Activated T-helper 1 cell treated with Interleukin-2 at 50 U/mL for 16 hours (primary cell): ENCODE measurements at regions not wholly inside any gene's neighbourhood (a gene's known extent, or its start where the extent isn't known, plus 50 kb on each side); places are given as distances from the start of the nearest gene placed in this dataset.

Source experiments
- DNase-seq: peaks from one replicate; pipeline ENCODE4 v3.0.0-alpha.2; 2020; ENCODE audit warnings: low read depth

DNA sequence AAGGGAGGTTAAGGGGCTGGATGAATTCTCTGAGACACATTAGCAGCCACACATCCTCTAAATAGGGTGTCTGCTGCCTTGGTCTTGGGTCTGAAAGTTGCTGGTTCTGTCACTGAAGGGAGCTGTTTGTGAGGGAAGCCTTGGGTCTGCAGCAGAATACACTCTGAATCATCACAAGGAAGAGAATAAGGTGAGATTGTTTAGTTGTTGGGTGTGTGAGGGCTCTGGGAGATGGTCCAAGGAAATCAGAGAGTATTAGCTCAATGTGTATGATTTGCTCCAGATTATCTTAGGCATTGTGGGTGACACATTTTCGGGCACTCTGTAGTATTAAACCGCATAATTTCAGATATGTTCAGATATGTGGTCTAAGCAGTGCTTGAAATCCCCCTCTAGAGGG lies 548.5 kb downstream of the SLC4A3 start:
- no peak for DNase-seq

DNA sequence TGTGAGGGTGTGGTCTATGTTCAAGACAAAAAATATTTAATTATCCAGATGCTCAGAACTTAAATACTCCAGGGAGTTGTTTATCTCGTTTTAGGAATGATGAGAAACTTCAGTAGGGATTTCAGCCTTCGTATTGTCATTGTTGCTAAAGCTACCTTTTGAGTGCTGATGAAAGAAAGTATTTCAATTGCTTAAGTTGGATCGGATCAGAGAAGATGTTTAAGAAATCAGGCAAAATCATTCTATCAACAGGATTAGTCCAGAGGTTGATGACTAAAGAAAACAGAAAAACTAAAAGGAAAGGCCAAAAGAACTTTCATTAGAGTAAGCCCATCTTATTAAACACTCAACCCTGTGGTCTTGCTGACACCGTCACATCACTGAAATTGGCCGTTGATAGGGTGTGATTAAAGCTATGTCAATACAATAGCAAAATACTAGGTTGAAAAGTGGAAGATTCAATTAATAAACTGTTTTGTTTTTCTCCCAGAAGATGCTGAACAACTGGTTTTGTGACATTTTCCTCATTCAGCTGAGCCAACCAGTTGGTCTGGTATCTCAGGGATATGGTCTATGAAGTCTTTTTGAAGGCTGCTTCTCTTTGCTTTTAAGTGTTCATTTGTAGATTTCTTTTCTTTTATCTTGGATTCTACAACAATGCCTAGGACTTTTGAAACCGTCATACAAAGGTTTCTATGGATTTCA lies 551.7 kb downstream of the SLC4A3 start:
- DNase-seq: no peak

DNA sequence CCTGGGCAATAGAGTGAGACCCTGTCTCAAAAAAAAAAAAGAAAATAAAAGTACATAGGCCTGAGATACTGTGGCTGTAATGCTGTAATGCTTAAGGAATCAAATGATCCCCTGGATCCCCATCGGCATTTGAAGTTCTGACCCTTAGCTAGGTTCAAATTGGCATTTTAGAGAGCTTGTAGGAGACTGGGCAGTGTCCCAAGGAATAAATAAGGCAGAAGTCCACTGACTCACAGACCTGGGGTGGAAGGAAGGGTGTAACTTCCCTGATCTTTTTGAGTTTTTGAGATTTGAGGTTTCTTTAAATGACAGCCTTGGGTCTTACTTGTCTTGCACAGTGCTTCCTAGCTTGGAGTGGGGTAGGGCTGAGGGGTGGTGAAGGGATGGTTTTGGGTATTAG lies 553.7 kb downstream of the SLC4A3 start:
- no peak for DNase-seq

DNA sequence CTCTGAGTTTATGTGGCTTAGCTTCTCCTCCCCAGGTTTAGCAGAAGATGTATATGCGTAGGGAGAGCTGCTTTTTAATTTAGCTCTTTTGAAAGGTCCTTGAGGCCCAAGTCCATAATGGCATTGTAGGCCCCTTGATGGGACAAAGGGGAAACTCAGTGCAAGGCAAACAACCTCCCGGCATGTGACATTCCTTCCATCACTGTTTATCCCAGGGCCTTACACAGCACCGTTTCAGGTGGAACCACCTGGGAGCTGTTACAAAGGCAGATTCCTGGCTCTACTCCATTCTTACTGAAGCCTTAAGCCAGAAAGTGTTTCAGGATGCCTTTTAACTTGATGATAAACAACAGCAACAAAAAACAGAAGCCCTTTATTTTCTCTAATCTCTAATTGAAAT lies 555.4 kb downstream of the SLC4A3 start:
- no peak for DNase-seq

DNA sequence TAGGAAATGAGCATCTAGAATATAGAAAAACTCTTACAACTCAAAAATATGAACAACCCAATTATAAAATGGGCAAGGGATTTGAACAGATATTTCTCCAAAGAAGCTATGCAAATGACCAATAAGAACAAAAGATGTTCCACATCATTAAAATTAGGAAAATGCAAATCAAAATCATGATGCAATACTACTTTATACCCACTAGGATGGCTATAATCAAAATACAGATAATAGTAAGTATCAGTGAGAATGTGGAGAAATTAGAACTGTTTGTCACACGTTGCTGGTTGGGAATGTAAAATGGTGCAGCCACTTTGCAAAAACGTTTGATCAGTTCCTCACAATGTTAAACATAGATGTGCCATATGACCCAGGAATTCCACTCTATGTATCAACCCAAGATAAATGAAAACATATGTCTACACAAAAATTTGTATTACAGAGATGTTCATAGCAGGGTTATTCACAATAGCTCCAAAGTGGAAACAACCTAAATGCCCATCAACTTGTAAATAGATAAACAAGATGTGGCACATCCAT lies 558.4 kb downstream of the SLC4A3 start:
- DNase-seq: no peak

DNA sequence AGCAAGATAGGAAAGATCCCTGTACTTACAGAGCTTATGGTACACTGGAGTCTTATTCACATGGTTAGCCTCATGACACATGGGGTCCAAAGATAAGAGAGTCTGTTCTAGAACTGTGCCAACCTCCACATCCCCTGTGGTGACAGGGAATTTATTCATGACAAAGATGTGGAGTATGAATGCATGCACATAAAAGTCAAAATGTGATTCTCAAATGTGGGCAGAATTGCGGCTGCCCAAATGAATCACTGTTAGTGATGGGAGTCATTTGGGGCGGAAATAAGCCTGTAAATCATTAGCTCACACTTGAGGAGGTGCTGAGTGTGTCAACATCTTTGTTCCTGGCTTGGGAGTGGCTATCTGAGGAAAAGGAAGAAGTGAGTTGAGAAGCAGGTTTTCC lies 560.6 kb downstream of the SLC4A3 start:
- DNase-seq: no peak

DNA sequence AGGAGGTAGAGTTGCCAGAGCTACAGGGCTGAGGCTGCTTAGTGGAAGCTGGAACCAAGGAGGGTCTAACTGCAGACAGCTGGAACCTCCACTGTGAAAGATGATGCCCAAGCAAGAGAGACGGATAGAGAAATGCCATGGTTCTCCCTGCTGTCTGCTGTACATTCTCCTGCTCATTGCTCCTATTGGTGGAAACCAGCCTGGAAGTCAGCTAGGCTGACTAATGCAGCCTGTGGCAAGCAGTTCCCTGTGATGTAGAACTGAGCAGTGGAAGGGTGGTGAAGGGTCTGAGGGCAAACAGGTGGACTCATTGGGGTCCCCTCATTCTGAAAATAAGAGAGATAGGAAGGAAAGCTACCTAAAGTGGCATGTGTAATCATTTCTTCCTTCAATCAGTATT lies 563.6 kb downstream of the SLC4A3 start:
- DNase-seq: no peak

DNA sequence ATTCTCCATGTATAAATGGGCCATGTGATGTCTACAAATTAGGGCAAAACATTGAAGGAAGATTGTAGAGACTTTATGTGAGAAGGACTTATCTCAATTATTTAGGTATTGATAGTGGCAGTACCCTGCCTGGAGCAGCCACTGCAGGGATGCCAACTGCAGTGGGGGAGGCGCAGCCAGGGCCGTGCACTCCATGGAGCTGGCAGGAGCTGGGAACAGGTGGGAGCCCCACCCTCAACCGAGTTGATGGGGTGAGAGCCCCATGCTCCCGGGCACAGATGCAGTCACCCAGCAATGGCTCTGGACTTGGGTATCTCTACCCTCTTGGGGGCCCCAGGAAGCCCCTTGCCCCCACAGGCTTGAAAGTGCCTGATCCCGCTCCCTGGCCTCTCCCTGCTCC lies 564.3 kb downstream of the SLC4A3 start:
- no peak for DNase-seq

DNA sequence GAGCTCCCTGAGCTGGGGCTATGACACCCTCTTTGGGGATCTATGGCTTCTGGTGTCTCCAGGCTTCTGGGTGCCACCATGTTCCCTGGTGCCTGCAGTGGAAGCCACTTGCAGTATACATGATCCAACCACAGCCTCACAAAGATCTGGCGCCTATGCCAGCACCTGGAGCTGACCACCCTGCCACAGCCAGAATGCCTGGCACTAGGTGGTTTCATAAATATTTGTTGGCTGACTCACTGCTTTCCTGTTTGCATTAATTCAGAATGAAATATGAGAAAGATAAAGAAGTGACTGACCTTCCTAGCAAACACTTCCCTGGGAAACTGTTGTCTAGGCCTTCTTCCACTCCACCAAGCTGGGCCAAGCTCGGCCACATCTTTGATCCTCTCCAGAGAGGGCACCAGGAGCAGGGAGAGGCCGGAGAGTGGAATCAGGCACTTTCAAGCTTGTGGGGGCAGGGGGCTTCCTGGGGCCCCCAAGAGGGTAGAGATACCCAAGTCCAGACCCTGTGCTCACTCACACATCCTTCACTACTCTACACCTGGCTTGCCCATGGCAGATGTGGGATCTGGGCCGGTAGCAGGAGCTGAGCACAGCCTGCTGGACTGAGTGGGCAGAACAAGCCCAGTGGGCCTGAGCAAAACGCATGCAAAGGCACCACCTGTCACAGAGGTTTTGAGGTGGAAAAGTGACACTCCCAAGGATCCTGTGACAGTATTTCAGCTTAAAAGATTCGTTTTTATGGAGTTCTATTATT lies 565.7 kb downstream of the SLC4A3 start:
- DNase-seq: no peak

DNA sequence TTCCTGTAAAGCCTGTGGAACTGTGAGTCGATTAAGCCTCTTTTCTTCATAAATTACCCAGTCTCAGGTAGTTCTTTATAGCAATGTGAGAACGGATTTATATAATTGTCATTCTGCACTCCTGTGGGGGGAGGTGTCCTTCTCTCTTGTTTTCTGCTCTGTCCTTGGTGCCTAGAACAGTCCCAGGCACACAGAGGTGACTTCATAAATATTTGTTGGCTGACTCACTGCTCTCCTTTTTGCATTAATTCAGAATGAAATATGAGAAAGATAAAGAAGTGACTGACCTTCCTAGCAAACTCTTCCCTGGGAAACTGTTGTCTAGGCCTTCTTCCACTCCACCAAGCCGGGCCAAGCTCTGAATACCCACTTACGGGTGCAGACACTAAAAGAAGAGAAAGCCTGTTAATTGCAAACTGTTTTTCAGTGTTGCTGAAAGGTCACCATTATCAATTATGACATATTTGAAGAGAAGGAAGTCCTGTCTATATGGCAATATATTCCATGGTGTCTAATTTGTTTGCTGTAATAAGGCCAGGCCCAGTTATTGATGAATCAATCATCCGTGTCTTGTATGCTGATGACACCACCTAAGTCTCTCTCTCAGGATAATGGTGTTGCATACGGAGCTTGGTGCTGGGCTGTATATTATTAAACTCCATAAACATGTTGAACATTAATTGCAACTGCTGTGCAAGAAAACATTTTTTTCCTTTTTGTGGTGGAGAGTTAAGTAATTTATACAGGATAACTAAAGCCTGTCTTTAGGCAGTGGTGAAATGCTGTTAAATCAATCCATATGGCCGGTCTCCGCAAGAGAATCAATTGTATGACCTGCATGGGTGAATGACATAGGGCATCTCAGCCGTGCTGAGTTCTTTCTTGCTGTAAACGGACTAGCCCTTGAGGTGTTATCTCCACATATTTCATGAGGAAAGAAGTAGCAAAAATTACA lies 567.5 kb downstream of the SLC4A3 start:
- no peak for DNase-seq

DNA sequence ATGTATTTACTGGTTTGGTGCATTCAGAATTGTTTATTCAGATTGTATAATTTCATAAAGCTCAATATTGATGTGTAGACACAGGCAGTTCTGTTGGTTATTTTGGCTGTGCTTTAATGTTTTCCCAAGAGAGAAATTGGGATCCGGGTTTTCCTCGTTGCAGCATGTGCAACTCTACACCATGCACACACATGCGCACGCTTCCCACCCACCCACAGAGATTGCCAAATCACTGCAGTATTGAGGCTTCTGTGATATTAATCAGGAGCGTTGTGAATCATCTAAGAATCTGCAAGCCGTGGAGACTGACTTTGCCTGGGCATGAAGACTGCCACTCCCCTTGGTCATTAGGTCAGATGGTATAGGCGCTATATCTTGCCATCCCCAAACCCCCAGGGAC lies 571.5 kb downstream of the SLC4A3 start:
- no peak for DNase-seq

DNA sequence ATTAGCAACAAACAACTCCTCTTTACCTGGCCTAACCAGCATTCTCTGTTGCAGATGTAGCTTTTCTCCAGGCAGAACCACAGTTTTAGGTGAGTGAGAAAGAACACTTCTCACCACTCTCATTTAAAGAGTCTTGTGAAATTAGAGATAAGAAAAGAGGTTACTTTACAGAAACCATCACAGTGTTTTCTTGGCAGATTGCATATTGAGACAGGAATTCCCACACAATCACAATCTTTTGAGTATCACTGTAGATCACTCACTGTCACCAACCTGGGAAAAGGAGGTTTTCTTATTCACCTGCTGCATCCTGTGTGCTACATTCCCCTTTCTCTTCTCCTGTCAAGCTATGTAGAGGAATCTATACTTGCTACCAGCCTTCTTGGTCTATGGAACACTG lies 574.6 kb downstream of the SLC4A3 start:
- no peak for DNase-seq

DNA sequence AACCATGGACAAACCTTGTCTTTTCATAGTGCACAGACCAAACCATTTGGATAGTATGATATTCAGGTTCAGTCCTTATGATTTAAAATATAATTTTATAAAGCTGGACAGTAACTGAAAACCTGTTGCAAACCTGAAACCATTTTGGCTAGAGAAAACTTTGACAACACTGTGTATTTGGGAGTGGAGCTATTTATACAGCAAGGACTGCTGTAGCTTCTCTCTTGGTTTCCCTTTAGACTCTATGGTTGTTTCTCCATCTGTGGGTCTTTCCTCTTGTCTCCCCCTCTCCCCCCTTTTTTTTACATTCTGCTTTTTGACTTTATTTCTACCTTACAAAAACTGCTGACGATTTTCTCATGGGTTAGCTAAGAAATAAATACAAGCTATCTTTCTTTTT lies 581.7 kb downstream of the SLC4A3 start:
- no peak for DNase-seq

DNA sequence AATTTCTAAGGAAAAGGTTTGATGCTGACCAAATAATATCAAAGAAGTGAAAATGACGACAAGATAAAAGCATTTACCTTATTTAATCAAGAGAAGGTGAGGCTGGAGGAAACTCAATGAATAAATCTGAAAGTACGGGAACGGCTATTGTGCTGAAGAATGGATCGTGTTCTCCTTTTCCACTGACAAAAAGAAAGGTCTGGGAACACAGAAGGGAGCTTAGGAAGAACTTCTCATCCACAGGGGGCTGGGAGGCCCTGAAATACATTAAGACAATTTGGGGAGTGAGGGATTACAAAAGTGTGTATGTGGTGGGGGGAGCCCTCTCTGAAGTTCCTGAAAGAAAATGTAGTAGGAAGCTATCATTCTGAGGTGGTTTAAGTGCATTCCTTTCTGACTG lies 582.3 kb downstream of the SLC4A3 start:
- no peak for DNase-seq

DNA sequence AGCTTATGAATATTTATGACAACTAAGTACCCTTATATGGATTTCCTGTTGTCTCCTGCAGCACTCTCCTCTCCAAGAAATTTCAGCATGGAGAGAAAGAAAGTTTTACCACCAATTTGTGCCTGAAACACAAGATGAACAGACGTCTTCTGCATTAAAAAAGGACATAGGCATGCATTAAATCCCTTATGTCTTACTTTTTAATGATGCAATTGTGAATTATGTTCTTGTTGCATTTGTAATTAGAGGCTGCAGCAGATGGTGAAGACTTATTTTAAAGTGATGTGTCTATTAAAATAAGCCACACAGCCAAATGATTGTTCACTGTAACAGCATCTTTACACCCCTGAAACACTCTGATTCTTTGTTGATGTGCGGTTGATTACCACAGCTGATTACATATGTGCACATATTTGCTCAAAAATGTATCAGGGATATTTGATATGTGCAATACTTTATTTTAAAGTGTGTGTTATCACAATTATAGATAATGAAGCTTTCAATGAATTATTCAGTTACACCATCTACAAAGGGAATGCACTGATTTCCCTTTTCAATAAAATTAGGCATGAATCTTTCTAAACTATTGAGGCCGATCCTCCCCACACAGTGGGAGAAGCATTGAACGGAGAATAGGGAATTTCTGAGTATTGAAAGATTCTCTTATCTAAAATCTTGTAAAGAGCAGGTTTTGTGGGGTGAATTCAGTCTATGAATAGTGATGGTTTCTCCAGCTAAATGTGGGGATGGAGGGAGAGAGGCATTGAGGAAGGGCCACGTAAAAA lies 585.1 kb downstream of the SLC4A3 start:
- no peak for DNase-seq

DNA sequence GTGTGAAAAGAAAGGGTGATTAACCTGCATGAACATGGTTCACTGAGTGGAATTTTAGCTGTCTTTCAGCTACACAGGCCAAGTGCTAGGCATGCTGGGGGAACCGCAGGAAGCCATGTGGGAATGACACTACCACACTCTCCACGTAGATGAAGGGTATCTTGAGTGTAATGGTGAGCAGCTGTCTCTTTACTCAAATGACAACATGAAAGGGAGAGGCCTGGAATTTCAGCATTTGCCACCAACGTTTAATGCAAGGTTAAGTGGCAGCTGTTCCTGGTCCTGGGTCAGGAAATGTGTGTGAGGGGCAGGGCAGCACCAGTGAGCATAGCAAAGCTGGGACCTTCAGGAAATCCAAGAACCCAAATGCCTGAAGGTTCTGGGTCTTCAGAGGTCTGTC lies 588.4 kb downstream of the SLC4A3 start:
- DNase-seq: no peak

DNA sequence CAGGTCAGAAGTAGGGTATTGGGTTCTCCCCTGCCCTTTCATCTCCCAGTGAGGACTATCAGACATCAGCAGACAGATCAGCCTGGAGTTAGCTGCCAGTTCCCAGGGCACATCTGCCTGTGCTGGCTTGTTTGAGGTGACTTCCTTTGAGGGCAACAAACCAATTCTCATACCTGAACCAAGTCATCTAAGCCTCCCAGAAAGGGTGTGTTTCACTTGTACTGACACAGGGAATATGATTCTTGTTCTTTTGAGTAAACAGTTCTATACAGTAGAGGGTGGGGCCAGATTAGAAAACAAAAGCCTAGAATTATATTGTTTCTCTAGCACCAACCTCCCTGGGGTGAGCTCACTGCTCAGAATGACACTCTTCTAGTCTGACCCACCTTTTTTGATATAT lies 591.9 kb downstream of the SLC4A3 start:
- DNase-seq: no peak

DNA sequence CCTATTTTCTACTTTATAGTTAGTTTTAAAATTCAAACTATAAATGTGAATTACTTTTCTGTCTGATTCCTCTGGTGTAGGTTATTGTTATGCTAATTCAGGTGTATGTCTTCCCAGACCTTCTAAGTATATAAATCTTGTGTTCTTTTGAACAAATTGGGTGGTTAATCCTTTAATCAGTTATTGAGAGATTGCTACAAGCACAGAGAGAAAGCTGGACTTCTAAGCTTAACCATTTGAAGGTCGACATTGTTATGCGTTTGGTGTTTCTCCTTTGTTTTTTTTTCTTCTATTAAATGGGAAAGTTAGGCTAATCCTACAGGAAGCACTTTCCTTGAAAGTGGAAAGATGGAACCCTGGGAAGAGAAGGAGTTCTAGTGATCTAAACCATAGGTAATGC lies 592.6 kb downstream of the SLC4A3 start:
- no peak for DNase-seq

DNA sequence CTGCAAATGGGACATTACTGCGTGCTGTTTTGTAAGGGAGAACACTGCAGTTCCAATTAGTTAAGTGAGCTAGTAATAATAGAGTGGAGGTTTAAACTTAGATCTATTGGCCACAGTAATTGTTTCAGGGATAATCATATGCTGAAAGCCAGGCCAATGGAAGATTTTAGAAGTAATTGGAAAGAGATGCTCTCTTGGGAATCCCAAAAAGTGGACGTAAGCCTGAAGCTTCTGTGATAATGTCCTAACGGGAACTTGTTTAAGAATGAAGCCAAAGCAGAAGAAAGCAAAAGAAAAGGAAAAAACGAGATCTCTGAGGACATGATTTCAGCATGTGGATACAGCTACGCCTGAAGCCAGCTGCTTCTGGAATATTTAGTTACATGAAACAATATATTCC lies 594.6 kb downstream of the SLC4A3 start:
- DNase-seq: no peak

DNA sequence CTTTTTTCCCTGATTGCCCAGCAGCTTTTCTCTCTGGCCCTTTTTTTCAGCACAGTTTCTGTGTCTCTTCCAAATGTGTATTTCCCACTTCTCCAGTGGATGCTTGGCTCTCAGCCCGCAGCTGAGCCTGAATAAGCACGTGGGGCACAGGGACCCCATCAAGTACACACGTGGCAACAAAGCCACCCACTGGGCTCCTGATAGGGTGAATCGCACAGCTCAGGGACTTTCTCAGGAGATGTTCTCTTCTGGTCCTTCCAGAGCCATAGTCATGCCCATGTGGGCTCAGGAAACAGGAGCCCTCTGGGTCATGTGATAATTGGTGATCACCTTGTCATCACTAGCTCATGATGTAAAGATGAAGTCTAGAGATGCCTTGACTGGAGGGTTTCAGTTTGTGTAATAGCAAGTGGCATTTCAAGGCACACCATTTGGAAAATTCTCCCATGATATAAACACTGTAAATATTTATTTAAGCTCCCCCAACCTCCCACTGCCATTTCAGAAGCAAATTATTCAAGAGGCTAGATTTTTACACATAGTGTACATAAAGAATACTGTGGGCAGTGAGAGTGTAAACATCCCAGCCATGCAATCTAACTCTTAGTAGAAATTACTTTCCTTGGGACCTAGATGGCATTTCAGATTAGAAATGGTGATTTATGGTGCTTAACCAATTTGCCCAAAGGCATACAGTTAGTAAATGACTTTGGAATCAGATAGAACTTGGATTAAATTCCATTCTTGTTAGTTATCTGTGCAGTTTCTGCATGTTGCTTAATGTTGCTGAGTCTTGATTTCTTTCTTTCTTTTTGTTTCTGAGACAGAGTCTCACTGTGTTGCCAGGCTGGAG lies 597.5 kb downstream of the SLC4A3 start:
- no peak for DNase-seq

DNA sequence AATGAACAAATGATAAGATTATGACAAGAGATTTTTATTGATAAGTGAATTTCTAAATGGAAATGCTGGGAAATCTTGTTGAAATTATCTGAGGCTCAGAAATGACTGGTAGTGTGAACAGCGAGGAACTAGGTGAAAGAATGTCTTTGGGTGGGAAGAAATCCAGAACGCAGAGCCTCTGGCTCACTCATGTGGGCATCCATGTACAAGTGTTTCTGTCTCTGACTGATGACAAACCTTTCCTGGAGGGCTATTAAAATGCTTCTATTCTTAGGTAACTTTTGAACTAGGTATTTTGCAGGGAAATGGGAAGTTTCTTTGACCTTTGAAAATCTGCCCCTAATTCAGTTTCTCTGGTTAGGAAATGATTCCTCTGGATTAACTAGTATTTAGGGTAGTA lies 598.6 kb downstream of the SLC4A3 start:
- DNase-seq: no peak
